ENCODE measurements at regions not wholly inside any gene's neighbourhood (a gene's known extent, or its start where the extent isn't known, plus 50 kb on each side); places are given as distances from the start of the nearest gene placed in this dataset.

GRCh38 chr1:157418231-157418630, 134.1 kb downstream of the FCRL5 start:
- H3K27ac ChIP-seq = no peak overlapping the region
- DNase-seq (ENCODE audit: low spot score in 2 of 2) = no peak
- H3K36me3 ChIP-seq = no peaks in the 10 kb centered on the region
- no peak overlapping the region for H3K4me3 ChIP-seq
- TF ChIP-seq POLR2A (IDR thresholded peaks at IDR 0.05) (no peak), POLR2AphosphoS5 (IDR thresholded peaks at IDR 0.05) (no peak), CTCF (IDR thresholded peaks at IDR 0.05) (no peak), EP300 (IDR thresholded peaks at IDR 0.05) (no peak)
- 97% methylated on average over 1 of the region's 1 CpG for WGBS
- H3K27me3 ChIP-seq = no peaks in the 10 kb centered on the region
- no peaks in the 10 kb centered on the region for H3K9me3 ChIP-seq
- no peaks in the 10 kb centered on the region for H3K4me1 ChIP-seq

GRCh38 chr1:157415661-157416060, 136.7 kb downstream of the FCRL5 start:
- no peaks in the 10 kb centered on the region for H3K4me1 ChIP-seq
- no peaks in the 10 kb centered on the region for H3K9me3 ChIP-seq
- H3K27ac ChIP-seq = no peak overlapping the region
- WGBS = 71% methylated on average over 5 of the region's 5 CpGs
- no peaks in the 10 kb centered on the region for H3K27me3 ChIP-seq
- DNase-seq (ENCODE audit: low spot score in 2 of 2) = no peak
- H3K36me3 ChIP-seq = no peaks in the 10 kb centered on the region
- TF ChIP-seq POLR2AphosphoS5 (IDR thresholded peaks at IDR 0.05) = no peak
- TF ChIP-seq POLR2A (IDR thresholded peaks at IDR 0.05) = no peak
- no peak for TF ChIP-seq EP300 (IDR thresholded peaks at IDR 0.05)
- TF ChIP-seq CTCF (IDR thresholded peaks at IDR 0.05) = no peak
- no peak overlapping the region for H3K4me3 ChIP-seq

- Histone ChIP-seq H3K27ac (no peak overlapping the region), H3K9me3 (no peaks in the 10 kb centered on the region), H3K27me3 (no peaks in the 10 kb centered on the region), H3K36me3 (no peaks in the 10 kb centered on the region), H3K4me3 (no peak overlapping the region), H3K4me1 (no peaks in the 10 kb centered on the region)
- 78% methylated on average over 2 of the region's 2 CpGs for WGBS
- no peak for DNase-seq (ENCODE audit: low spot score in 2 of 2)
- no peak for TF ChIP-seq EP300 (IDR thresholded peaks at IDR 0.05)
- no peak for TF ChIP-seq POLR2A (IDR thresholded peaks at IDR 0.05)
- no peak for TF ChIP-seq CTCF (IDR thresholded peaks at IDR 0.05)
- no peak for TF ChIP-seq POLR2AphosphoS5 (IDR thresholded peaks at IDR 0.05)
These were observed 140.0 kb downstream of the FCRL5 start for GRCh38 chr1:157412308-157412707.

- no peaks in the 10 kb centered on the region for H3K27me3 ChIP-seq
- H3K4me3 ChIP-seq = no peak overlapping the region
- no peaks in the 10 kb centered on the region for H3K4me1 ChIP-seq
- H3K36me3 ChIP-seq = no peaks in the 10 kb centered on the region
- WGBS = 67% methylated on average over 4 of the region's 4 CpGs
- H3K27ac ChIP-seq = no peak overlapping the region
- TF ChIP-seq CTCF (IDR thresholded peaks at IDR 0.05) = no peak
- DNase-seq (ENCODE audit: low spot score in 2 of 2) = no peak
- H3K9me3 ChIP-seq = no peaks in the 10 kb centered on the region
These were observed 140.5 kb downstream of the FCRL5 start for GRCh38 chr1:157411769-157412168.

GRCh38 chr1:157411064-157411463, 141.3 kb downstream of the FCRL5 start:
- H3K4me3 ChIP-seq = no peak overlapping the region
- H3K9me3 ChIP-seq = no peaks in the 10 kb centered on the region
- H3K36me3 ChIP-seq = no peaks in the 10 kb centered on the region
- no peaks in the 10 kb centered on the region for H3K27me3 ChIP-seq
- H3K4me1 ChIP-seq = no peaks in the 10 kb centered on the region
- TF ChIP-seq EP300 (IDR thresholded peaks at IDR 0.05) (no peak), POLR2A (IDR thresholded peaks at IDR 0.05) (no peak), POLR2AphosphoS5 (IDR thresholded peaks at IDR 0.05) (no peak), CTCF (IDR thresholded peaks at IDR 0.05) (no peak)
- WGBS = no CpG with 5 or more reads among the region's 2 CpGs
- H3K27ac ChIP-seq = no peak overlapping the region
- no peak for DNase-seq (ENCODE audit: low spot score in 2 of 2)
